GM19372 (cell line): ENCODE measurements at regions not wholly inside any gene's neighbourhood (a gene's known extent, or its start where the extent isn't known, plus 50 kb on each side); places are given as distances from the start of the nearest gene placed in this dataset.

ENCODE experiments used
- ATAC-seq: cut with Tn5 transposase; IDR thresholded peaks from one replicate; pipeline ENCODE4 v1.9.1; 2021; ENCODE audit warnings: mild to moderate bottlenecking, low read depth, moderate library complexity; ENCODE audit not compliant: unreplicated experiment

DNA sequence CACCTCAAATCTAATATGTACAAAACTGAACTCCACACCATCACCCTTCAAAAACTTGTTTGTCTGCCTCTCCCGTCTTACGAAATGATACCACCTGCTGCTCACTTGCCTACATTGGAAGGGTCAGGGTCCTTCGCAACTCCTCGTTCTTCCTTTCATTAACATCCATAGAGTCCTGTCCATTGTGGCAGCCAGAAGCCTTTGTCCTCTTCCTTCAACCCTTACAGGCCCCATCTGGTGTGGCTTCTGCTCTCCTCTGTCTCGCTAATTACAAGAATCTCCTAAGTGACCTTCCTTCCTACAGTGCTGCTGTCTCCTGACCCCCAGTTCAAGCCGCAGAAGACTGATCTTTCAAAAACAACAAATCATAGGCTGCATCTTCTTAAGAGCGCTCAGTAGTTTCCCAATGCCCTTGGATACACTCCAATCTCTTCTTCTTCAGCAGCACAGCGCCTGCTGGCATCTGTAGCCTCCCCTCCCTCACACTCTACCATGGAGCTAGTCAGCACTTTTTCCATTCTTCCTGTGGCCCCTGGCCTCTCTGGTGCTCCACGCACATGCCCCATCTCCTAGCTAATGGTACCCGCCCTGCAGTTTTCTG lies 382.7 kb downstream of the LIG4 start:
- no peak for ATAC-seq

GRCh38 chr13:107830804-107831203 lies 384.5 kb downstream of the LIG4 start:
- ATAC-seq: no peak

DNA sequence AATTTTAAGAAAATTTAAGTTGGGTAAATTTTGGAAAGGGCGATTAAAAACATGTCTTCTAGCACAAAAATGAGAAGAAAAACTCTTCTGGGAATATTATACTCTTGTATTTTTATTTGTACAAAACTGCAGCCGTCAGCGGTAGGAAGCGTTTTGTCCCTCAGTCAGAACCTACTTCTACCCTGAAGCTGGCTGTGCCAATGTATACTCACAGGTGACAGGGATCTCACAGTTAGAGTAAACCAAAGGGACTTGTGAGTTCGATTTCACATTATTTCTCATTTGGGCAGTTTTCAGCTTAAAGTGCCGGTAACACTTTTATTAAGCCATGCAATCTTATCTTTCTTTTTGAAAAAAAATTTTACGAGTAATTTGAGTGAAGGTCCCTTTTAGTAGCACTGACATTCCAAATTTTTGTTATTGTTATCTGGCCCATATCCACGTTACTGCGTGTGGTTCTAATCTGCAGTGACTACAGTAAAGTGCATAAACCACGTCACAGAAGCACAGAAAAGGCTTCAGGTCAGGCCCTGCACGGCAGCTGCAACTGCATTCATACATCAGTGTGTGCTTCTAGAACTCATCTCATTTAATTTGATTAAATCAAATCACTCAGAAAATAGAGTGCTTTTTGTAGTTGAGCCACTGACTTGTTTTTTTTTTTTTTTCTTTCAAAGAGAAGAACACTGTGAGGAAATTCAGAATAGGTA lies 387.3 kb downstream of the LIG4 start:
- no peak for ATAC-seq

DNA sequence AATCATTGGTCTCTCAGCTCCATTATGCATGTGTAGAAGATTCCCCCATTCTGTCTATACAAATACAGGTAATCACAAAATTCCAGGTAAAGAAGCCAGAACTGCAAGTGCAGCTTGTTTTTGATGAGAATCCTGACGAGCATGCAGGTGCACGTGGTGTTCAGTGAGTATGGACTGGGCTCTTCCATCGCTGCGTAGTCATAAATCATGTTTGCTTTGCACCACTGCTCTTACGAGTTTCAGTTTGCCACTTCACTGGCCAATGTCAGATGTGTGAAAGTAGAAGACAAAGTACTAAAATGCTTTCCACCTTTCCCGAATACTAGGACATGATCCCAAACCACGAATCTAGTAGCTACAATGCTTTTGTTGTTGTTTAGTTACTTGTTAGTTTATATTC lies 390.7 kb downstream of the LIG4 start:
- no peak for ATAC-seq

DNA sequence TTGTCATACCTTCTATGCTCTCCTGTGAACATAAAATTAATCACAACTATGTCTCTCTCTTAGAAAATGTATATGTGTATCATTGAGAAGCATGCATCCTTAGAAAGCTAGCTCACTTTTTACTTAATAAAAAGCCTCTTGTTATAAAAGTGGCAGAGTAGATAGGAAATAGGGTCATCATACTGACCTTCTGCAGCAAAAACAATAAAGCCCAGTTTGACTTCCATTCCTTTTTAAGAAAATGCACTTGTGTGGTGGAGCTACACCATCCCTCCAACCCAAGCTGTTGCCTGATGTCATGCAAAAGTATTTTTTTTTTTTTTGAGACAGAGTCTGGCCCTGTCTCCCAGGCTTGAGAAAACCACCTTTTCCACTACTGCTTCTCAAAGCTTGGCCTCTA lies 393.3 kb downstream of the LIG4 start:
- no peak for ATAC-seq

DNA sequence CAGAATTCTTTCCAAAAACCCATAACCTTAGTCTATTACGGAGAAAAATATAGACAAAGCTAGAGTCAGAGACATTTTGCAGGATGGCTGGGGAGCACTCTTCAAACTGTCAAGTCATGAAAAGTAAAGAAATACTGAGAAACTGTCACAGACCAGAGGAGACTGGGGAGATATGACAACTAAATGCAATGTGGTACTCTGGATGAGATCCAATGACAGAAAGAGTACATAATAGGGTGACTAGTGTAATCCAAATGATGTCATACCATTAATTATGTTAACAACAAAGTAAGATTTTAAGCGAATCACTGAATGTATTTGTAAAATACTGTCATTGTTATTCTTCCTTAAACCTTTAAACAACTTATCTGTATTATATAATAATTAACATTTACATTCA lies 393.8 kb downstream of the LIG4 start:
- no peak for ATAC-seq

- no peak for ATAC-seq
Observed at GRCh38 chr13:107819071-107819470, 396.3 kb downstream of the LIG4 start.

- ATAC-seq: no peak
Observed at GRCh38 chr13:107817647-107818287, 397.6 kb downstream of the LIG4 start.

GRCh38 chr13:107812014-107812412 lies 403.3 kb downstream of the LIG4 start:
- no peak for ATAC-seq

DNA sequence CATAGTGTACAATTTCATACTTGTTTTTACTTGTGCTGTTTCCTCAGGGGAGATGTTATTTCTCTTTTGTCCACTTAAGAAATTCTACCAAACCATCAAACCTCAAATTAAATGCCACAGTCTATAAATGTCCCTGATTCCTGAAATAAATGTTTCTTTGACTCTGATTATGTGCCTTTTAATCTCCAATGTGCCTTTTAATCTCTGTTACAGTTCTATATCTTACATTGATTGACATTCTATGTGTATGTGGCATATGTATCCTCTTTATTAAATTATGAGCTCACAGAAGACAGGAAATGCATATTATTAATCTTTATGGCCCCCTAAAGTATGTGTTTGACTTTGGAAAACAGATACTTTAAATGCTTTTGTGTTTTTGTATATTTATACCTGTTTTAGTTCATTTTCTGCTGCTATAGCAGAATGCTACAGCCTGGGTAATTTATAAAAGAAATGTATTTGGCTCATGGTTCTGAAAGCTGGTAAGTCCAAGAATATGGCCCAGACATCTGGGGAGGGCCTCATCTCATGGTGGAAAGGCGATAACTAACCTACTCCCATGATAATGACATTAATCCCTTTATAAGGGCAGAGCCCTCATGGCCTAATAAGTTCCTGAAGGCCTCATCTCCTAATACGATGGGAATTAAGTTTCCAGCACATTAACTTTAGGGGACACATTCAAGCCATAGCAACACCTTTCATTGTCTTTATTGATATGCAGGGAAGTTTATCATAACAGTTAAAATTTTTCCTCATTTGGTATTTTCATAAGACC lies 403.9 kb downstream of the LIG4 start:
- no peak for ATAC-seq

- no peak for ATAC-seq
Observed at GRCh38 chr13:107809125-107809524, 406.2 kb downstream of the LIG4 start.

DNA sequence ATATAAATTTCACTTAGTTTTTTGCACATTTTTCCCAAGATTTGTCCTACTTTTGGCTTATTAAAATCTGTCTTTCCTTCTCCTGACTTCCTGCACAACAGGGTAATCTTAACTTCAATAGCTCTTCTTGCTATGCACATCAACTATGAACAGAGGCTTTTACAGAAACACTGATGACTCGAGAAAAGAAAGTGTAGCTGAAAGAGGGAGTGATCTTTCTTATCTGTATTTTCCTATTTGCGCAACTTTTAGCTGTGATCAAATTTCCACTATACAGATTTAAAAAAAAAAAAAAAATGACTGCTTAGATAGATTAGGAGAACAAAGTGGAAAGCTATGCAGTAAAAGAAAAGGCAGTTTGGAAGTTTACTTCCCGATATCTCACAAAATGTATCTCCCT lies 406.9 kb downstream of the LIG4 start:
- ATAC-seq: no peak

DNA sequence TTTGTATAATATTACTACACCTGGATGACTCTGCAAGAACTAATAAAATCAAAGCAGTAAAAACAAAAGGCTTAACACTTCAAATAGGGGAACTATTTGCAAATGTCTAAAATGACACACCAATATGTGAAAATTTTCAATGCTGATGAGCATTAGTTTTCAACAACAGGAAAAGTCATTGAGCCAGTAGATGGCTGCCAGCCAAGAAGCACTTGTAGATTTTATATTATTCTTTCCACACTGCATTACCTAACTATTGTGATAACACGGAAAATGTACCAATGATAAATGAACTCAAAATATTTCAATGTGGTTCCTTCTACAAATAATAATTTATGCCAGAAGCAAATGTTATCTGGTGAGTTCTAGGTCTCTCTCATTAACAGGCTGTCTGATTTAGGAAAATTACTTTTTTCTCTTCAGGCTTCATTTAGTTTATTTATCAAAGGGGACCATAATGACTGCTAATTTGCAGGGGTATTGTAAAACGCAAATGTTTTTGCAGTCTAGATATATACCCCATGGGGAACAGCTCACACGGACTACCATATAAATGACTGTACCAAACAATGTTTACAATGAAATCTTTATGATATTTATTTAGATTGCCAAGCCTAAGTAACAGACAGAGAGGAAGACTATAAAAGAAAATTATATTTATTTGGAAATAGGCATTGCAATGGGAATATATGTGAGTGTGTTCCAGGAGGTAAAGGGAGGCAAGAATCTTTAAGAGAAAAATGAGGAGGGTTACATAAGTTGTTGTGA lies 407.8 kb downstream of the LIG4 start:
- no peak for ATAC-seq

DNA sequence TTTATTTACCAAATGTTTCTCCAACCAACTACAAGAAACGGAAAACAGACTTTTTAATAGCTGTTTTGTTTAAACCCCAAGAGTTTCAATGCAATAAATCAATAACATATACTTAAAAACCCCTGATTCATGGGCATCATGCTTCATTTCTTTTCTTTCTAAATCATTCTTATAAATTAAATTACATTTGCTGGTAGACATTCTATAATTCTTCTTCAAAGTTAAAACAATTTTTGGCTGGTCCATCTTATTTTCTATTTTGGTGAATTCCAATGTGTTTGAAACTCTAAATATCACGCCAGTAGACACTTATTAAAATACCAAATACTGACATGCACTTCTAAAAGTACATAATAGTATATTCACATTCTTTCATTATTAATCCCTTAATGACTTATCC lies 408.6 kb downstream of the LIG4 start:
- ATAC-seq: no peak

DNA sequence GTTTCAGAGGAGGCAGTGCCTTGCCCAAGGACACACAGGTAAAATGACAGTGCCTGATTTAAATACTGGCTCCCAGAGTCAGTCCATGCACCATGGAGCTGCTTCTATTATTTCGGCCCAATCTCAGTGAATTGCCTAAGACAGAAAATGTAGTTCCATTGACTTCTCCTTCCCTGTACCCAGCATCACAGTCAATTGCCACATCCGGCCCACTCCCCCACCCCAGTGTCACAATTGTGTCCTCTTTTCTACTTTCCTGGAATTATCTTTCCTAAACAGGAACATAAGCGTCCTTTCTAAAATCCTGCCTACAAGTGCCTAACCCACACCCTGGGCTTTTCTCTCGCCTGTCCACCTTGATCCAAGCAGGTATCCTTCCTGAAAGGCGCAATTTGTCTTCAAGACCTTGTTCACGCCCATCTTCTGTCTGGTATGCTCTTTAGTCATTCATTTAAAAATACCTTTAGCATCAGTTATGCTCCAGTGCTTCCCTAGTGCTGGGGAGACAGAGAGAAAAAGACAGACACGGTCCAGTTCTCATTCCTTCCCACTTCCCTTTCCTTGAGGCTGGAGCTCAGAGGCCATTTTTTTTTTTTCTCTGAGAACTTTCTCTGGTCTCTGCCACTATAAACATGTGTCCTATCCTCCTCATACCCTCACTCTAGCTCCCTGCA lies 411.4 kb downstream of the LIG4 start:
- ATAC-seq: no peak

GRCh38 chr13:107801621-107802020 lies 413.7 kb downstream of the LIG4 start:
- ATAC-seq: no peak

GRCh38 chr13:107799001-107799400 lies 416.3 kb downstream of the LIG4 start:
- no peak for ATAC-seq

DNA sequence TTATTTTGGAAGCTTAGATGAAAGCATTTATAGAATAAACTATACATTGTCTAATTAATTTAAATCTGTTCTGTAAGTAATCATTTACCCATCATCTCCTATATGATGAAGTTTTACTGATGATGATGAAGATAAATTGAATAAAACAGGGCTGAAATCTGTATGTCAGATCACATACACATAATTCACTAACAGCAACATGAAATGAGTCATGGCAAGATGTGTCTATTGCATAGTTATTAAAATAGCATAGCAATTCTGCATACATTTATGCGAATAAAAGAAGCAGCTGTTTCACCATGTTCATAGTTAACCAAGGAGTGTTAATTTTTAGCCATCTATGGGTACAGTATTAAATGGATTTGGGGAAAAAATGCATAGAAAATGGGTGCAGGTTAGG lies 424.9 kb downstream of the LIG4 start:
- ATAC-seq: no peak

DNA sequence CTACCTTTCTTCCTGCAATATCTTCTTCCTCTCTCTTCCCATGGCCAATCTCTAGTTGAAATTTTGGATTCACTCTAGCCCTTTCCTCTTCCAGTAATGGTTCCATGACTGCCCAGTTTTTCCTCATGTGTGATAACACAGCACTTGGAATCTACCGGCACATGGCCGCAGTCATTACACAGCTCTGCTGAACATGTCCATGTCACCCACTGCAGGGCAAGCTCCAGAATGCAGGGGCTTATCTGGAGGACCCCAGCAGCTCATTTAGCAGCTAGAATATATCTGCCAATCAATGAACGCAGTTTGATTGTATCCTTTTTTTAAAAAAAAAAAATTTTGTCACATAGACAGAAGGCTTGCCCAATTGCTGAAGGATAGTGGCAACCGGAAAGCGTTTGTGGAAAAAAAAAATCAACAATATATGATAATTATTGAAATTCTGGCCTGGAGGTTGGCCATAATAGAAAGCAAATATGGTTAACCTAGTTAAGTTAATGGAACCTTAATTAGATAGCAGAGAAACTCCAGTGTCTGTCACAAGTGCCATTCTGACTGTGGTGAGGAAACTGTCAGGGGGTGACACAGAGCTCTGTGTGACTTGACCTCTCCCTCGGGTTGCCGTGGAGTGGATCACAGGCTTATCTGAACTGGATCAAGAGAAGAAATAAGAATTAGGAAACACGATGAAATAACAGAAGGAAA lies 426.7 kb downstream of the LIG4 start:
- no peak for ATAC-seq
